Fibroblast of villous mesenchyme (primary cell): ENCODE measurements at regions not wholly inside any gene's neighbourhood (a gene's known extent, or its start where the extent isn't known, plus 50 kb on each side); places are given as distances from the start of the nearest gene placed in this dataset.

Experiments used
- DNase-seq: peaks from one replicate; pipeline ENCODE4 v3.0.0-alpha.2; 2010; ENCODE audit warnings: low read depth
- H3K4me3 ChIP-seq: 2 replicates; pipeline ENCODE4 v1.5.1; 2011; ENCODE audit warnings: low read depth, mild to moderate bottlenecking, low read length
- CTCF ChIP-seq: IDR thresholded peaks from 2 replicates; pipeline ENCODE4 v1.5.1; 2012; ENCODE audit warnings: low read depth, mild to moderate bottlenecking, low read length; ENCODE audit not compliant: insufficient read depth

- DNase-seq: no peak
- no peak overlapping the region for H3K4me3 ChIP-seq
- TF ChIP-seq CTCF: no peak
Observed at GRCh38 chr4:53913771-53914170, 150.6 kb downstream of the CHIC2 start.

- DNase-seq: no peak
- no peak for TF ChIP-seq CTCF
- no peak overlapping the region for H3K4me3 ChIP-seq
Observed at GRCh38 chr4:53912766-53913497, 151.5 kb downstream of the CHIC2 start.

GRCh38 chr4:53908661-53909078 lies 155.7 kb downstream of the CHIC2 start:
- DNase-seq: peak; percentile 98
- TF ChIP-seq CTCF: peak; percentile 79
- H3K4me3 ChIP-seq: peak overlapping the region; percentile 50

GRCh38 chr4:53907772-53908171 lies 156.6 kb downstream of the CHIC2 start:
- DNase-seq: no peak
- H3K4me3 ChIP-seq: no peak overlapping the region
- TF ChIP-seq CTCF: no peak

GRCh38 chr4:53906606-53907190 lies 157.7 kb downstream of the CHIC2 start:
- DNase-seq: no peak
- H3K4me3 ChIP-seq: peak overlapping the region; percentile 54
- TF ChIP-seq CTCF: no peak

- H3K4me3 ChIP-seq: peak overlapping the region; percentile 54
- TF ChIP-seq CTCF: no peak
- DNase-seq: peak; percentile 85
Observed at GRCh38 chr4:53905941-53906377, 158.4 kb downstream of the CHIC2 start.
